ENCODE measurements at regions not wholly inside any gene's neighbourhood (a gene's known extent, or its start where the extent isn't known, plus 50 kb on each side); places are given as distances from the start of the nearest gene placed in this dataset.

DNA sequence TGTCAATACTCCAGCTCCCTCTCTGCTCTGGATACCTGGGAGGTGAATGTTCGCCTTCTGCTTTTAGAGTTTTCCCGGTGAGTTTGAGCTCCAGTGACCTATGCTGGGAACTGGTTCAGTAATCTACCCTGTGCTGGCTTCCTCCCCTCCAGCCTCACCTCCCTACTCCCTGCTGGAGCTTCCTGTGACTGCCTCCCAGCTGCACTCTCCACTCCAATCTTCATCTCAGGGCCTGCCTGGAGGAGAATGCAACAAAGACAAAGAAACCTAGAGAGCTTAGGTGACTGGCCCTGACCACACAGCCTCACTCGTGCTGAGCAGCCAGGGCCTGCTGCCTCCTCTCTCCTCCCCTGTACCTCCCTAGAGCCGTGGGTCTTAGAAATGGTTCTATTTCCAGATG, 101.6 kb upstream of the FOXF1 start:
- TF ChIP-seq POLR2A (IDR thresholded peaks at IDR 0.05; ENCODE audit: low read depth, low read length) (no peak), POLR2AphosphoS5 (IDR thresholded peaks at IDR 0.05; ENCODE audit: insufficient read depth, low read depth, low read length) (no peak), EZH2 (IDR thresholded peaks at IDR 0.05; ENCODE audit: borderline replicate concordance, low read depth, low read length, severe bottlenecking) (no peak), MYC (IDR thresholded peaks at IDR 0.05; ENCODE audit: low read depth, low read length) (no peak), FOS (IDR thresholded peaks at IDR 0.05; ENCODE audit: borderline replicate concordance, insufficient read depth, low read length) (no peak)
- TF ChIP-seq, protein P1, sequence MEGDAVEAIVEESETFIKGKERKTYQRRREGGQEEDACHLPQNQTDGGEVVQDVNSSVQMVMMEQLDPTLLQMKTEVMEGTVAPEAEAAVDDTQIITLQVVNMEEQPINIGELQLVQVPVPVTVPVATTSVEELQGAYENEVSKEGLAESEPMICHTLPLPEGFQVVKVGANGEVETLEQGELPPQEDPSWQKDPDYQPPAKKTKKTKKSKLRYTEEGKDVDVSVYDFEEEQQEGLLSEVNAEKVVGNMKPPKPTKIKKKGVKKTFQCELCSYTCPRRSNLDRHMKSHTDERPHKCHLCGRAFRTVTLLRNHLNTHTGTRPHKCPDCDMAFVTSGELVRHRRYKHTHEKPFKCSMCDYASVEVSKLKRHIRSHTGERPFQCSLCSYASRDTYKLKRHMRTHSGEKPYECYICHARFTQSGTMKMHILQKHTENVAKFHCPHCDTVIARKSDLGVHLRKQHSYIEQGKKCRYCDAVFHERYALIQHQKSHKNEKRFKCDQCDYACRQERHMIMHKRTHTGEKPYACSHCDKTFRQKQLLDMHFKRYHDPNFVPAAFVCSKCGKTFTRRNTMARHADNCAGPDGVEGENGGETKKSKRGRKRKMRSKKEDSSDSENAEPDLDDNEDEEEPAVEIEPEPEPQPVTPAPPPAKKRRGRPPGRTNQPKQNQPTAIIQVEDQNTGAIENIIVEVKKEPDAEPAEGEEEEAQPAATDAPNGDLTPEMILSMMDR (IDR thresholded peaks at IDR 0.05; ENCODE audit: extremely low read depth in 1 of 2, insufficient read depth in 1 of 2, low read depth in 1 of 2, low read length in 2 of 2): no peak
- TF ChIP-seq, protein P2, sequence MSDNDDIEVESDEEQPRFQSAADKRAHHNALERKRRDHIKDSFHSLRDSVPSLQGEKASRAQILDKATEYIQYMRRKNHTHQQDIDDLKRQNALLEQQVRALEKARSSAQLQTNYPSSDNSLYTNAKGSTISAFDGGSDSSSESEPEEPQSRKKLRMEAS (IDR thresholded peaks at IDR 0.05; ENCODE audit: insufficient read depth, insufficient read length): no peak

All from endothelial cell of umbilical vein (primary cell).